ENCODE measurements at regions not wholly inside any gene's neighbourhood (a gene's known extent, or its start where the extent isn't known, plus 50 kb on each side); places are given as distances from the start of the nearest gene placed in this dataset.

GRCh38 chrY:19020193-19020592 lies 246.7 kb upstream of the HSFY2 start:
- no peaks in the 10 kb centered on the region for H3K9me3 ChIP-seq
- intact Hi-C loops (cut with DNase I): no loop called here
- ATAC-seq (no peak), DNase-seq (no peak)
- no peaks in the 10 kb centered on the region for H3K36me3 ChIP-seq
- no peak overlapping the region for H3K4me3 ChIP-seq
- H3K27ac ChIP-seq: no peak overlapping the region
- TF ChIP-seq CTCF (IDR thresholded peaks at IDR 0.05): no peak
- H3K4me1 ChIP-seq: no peaks in the 10 kb centered on the region
- no peaks in the 10 kb centered on the region for H3K27me3 ChIP-seq

GRCh38 chrY:19016990-19017389 lies 243.5 kb upstream of the HSFY2 start:
- Histone ChIP-seq H3K9me3 (no peaks in the 10 kb centered on the region), H3K27ac (no peak overlapping the region), H3K27me3 (no peaks in the 10 kb centered on the region), H3K4me3 (no peak overlapping the region), H3K36me3 (no peaks in the 10 kb centered on the region), H3K4me1 (no peaks in the 10 kb centered on the region)
- TF ChIP-seq CTCF (IDR thresholded peaks at IDR 0.05): no peak
- DNase-seq (no peak), ATAC-seq (no peak)
- intact Hi-C loops (cut with DNase I): no loop called here

GRCh38 chrY:19015854-19016253 lies 242.3 kb upstream of the HSFY2 start:
- ATAC-seq (no peak), DNase-seq (no peak)
- no peaks in the 10 kb centered on the region for H3K27me3 ChIP-seq
- no peak overlapping the region for H3K27ac ChIP-seq
- TF ChIP-seq CTCF (IDR thresholded peaks at IDR 0.05): no peak
- H3K4me1 ChIP-seq: no peaks in the 10 kb centered on the region
- no peak overlapping the region for H3K4me3 ChIP-seq
- intact Hi-C loops (cut with DNase I): no loop called here
- H3K36me3 ChIP-seq: no peaks in the 10 kb centered on the region
- no peaks in the 10 kb centered on the region for H3K9me3 ChIP-seq

- intact Hi-C loops (cut with DNase I): no loop called here
- no peak for DNase-seq
- no peak for TF ChIP-seq CTCF (IDR thresholded peaks at IDR 0.05)
Observed at GRCh38 chrY:19015213-19015612, 241.7 kb upstream of the HSFY2 start.

GRCh38 chrY:19012985-19013384 lies 239.4 kb upstream of the HSFY2 start:
- no peak for TF ChIP-seq CTCF (IDR thresholded peaks at IDR 0.05)
- H3K4me3 ChIP-seq: no peak overlapping the region
- no peaks in the 10 kb centered on the region for H3K4me1 ChIP-seq
- no peaks in the 10 kb centered on the region for H3K27me3 ChIP-seq
- ATAC-seq: no peak
- no peak for DNase-seq
- no peaks in the 10 kb centered on the region for H3K36me3 ChIP-seq
- no peaks in the 10 kb centered on the region for H3K9me3 ChIP-seq
- no peak overlapping the region for H3K27ac ChIP-seq
- intact Hi-C loops (cut with DNase I): no loop called here

More at GRCh38 chrY:19015213-19015612, 241.7 kb upstream of the HSFY2 start:
- H3K36me3 ChIP-seq: no peaks in the 10 kb centered on the region
- no peaks in the 10 kb centered on the region for H3K27me3 ChIP-seq
- no peak overlapping the region for H3K27ac ChIP-seq
- no peak for ATAC-seq
- no peaks in the 10 kb centered on the region for H3K9me3 ChIP-seq
- H3K4me1 ChIP-seq: no peaks in the 10 kb centered on the region
- H3K4me3 ChIP-seq: no peak overlapping the region

GRCh38 chrY:19011605-19012090 lies 238.1 kb upstream of the HSFY2 start:
- TF ChIP-seq CTCF (IDR thresholded peaks at IDR 0.05): no peak
- DNase-seq: no peak
- no peak overlapping the region for H3K4me3 ChIP-seq
- H3K36me3 ChIP-seq: no peaks in the 10 kb centered on the region
- no peaks in the 10 kb centered on the region for H3K4me1 ChIP-seq
- no peaks in the 10 kb centered on the region for H3K9me3 ChIP-seq
- no peaks in the 10 kb centered on the region for H3K27me3 ChIP-seq
- no peak overlapping the region for H3K27ac ChIP-seq
- intact Hi-C loops (cut with DNase I): no loop called here
- no peak for ATAC-seq
